ENCODE measurements at regions not wholly inside any gene's neighbourhood (a gene's known extent, or its start where the extent isn't known, plus 50 kb on each side); places are given as distances from the start of the nearest gene placed in this dataset.

- TF ChIP-seq POU6F1 (CRISPR knock-in tag; IDR thresholded peaks at IDR 0.05; ENCODE audit: borderline replicate concordance, low read depth), result no peak
- TF ChIP-seq TSHZ2 (CRISPR knock-in tag; IDR thresholded peaks at IDR 0.05), result no peak
- no peak for TF ChIP-seq SNAI2 (CRISPR knock-in tag; IDR thresholded peaks at IDR 0.05)
- no peak for TF ChIP-seq CSRNP3 (CRISPR knock-in tag; IDR thresholded peaks at IDR 0.05)
- no peak for TF ChIP-seq TOX (CRISPR knock-in tag; IDR thresholded peaks at IDR 0.05; ENCODE audit: borderline replicate concordance)
- TF ChIP-seq CSDC2 (CRISPR knock-in tag; IDR thresholded peaks at IDR 0.05), result no peak
- no peak for TF ChIP-seq ISL1 (CRISPR knock-in tag; IDR thresholded peaks at IDR 0.05)
- no peak for TF ChIP-seq ARNTL (CRISPR knock-in tag; IDR thresholded peaks at IDR 0.05; ENCODE audit: borderline replicate concordance, low read depth)
- TF ChIP-seq ZFP30 (CRISPR knock-in tag; IDR thresholded peaks at IDR 0.05), result no peak
- TF ChIP-seq ESRRG (CRISPR knock-in tag; IDR thresholded peaks at IDR 0.05), result no peak
- no peak for TF ChIP-seq ZNF70 (CRISPR knock-in tag; IDR thresholded peaks at IDR 0.05)
These were observed 556.6 kb upstream of the TUSC1 start for GRCh38 chr9:26234865-26235264.

Data from SK-N-SH treated with all-trans-retinoic acid at 6 μM for 48 hours (cell line).